ENCODE measurements at regions not wholly inside any gene's neighbourhood (a gene's known extent, or its start where the extent isn't known, plus 50 kb on each side); places are given as distances from the start of the nearest gene placed in this dataset.

- no peak for DNase-seq (ENCODE audit: low read depth)
- TF ChIP-seq, protein P1, sequence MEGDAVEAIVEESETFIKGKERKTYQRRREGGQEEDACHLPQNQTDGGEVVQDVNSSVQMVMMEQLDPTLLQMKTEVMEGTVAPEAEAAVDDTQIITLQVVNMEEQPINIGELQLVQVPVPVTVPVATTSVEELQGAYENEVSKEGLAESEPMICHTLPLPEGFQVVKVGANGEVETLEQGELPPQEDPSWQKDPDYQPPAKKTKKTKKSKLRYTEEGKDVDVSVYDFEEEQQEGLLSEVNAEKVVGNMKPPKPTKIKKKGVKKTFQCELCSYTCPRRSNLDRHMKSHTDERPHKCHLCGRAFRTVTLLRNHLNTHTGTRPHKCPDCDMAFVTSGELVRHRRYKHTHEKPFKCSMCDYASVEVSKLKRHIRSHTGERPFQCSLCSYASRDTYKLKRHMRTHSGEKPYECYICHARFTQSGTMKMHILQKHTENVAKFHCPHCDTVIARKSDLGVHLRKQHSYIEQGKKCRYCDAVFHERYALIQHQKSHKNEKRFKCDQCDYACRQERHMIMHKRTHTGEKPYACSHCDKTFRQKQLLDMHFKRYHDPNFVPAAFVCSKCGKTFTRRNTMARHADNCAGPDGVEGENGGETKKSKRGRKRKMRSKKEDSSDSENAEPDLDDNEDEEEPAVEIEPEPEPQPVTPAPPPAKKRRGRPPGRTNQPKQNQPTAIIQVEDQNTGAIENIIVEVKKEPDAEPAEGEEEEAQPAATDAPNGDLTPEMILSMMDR (IDR thresholded peaks at IDR 0.05; ENCODE audit: control insufficient read depth, extremely low read depth, insufficient read depth): no peak
- H3K4me3 ChIP-seq (ENCODE audit: low read depth, low read length): no peak overlapping the region
These were observed 143.5 kb downstream of the B3GNT2 start for GRCh38 chr2:62339413-62339812.

DNA sequence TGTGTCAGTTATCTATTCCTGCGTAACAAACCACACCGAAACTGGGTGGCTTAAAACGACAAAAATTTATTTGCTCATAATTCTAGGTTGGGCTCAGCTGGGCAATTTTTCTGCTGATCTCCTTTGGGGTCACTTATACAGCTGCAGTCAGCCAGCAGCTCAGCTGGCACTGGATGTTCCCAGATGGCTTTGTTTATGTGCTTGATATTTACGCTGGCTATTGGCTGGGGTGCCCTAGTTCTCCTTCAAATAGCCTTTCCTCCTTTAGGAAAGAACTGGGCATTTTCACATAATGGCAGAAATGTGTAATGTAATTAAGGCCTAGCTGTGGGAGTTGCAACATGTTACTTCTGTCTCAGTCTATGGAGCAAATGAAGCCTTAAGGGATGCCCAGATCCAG lies 142.2 kb downstream of the B3GNT2 start:
- no peak for DNase-seq (ENCODE audit: low read depth)

GRCh38 chr2:62337403-62337802 lies 141.5 kb downstream of the B3GNT2 start:
- TF ChIP-seq, protein P1 (IDR thresholded peaks at IDR 0.05; ENCODE audit: control insufficient read depth, extremely low read depth, insufficient read depth): no peak
- no peak for DNase-seq (ENCODE audit: low read depth)
- H3K4me3 ChIP-seq (ENCODE audit: low read depth, low read length): no peak overlapping the region

More for the DNA sequence above, 142.2 kb downstream of the B3GNT2 start:
- TF ChIP-seq, protein P1 (IDR thresholded peaks at IDR 0.05; ENCODE audit: control insufficient read depth, extremely low read depth, insufficient read depth): no peak
- no peak overlapping the region for H3K4me3 ChIP-seq (ENCODE audit: low read depth, low read length)

GRCh38 chr2:62335612-62336011 lies 139.7 kb downstream of the B3GNT2 start:
- TF ChIP-seq, protein P1 (IDR thresholded peaks at IDR 0.05; ENCODE audit: control insufficient read depth, extremely low read depth, insufficient read depth): no peak
- DNase-seq (ENCODE audit: low read depth): no peak

GRCh38 chr2:62334440-62335058 lies 138.6 kb downstream of the B3GNT2 start:
- TF ChIP-seq, protein P1 (IDR thresholded peaks at IDR 0.05; ENCODE audit: control insufficient read depth, extremely low read depth, insufficient read depth): no peak
- no peak for DNase-seq (ENCODE audit: low read depth)
- no peak overlapping the region for H3K4me3 ChIP-seq (ENCODE audit: low read depth, low read length)

More at GRCh38 chr2:62335612-62336011, 139.7 kb downstream of the B3GNT2 start:
- no peak overlapping the region for H3K4me3 ChIP-seq (ENCODE audit: low read depth, low read length)

DNA sequence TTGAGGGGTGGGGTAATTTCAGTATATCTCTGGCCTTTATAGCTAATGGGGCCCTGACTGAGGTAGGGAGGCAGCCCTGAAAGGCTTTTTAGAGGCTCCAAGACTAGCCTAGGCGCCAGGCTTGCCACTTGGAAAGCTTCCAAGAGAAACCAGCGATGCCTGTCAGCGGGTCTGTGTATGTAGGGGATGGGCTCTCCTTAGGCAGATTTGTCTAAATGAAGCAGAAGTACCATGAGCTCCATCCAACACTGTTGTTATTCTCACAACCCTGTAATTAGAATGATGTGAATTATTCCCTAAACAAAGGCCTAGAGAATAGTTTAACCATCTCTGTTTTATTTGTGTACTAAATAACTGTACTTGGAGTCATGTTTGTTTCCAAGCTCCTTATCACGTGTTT lies 138.1 kb downstream of the B3GNT2 start:
- TF ChIP-seq, protein P1 (IDR thresholded peaks at IDR 0.05; ENCODE audit: control insufficient read depth, extremely low read depth, insufficient read depth): no peak
- no peak for DNase-seq (ENCODE audit: low read depth)
- H3K4me3 ChIP-seq (ENCODE audit: low read depth, low read length): no peak overlapping the region

- DNase-seq (ENCODE audit: low read depth): no peak
- TF ChIP-seq, protein P1 (IDR thresholded peaks at IDR 0.05; ENCODE audit: control insufficient read depth, extremely low read depth, insufficient read depth): no peak
- H3K4me3 ChIP-seq (ENCODE audit: low read depth, low read length): no peak overlapping the region
These were observed 135.0 kb downstream of the B3GNT2 start for GRCh38 chr2:62330959-62331358.
